ENCODE measurements at regions not wholly inside any gene's neighbourhood (a gene's known extent, or its start where the extent isn't known, plus 50 kb on each side); places are given as distances from the start of the nearest gene placed in this dataset.

DNA sequence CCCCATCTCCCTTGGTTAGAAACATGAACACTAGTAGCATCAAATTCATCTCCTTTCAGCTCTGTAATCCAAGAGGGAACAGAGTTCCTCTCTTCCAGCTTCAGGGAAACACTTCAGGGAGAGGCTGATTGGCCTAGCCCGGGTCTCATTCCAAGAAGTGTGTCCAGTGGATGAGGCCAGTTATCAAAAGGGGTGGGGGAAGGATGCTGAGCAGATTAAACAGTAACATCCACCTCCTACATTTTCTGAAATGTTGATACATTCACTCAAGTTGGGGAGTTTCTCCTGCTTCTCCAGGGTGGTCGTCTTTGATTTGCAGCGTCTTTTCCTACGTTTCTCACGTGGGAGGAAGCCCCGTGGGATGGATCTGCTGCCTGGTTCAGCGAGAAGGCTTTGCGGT lies 62.9 kb upstream of the WSB1 start:
- TF ChIP-seq CTCF (conservative IDR thresholded peaks at IDR 0.05 in 1 of 2, IDR thresholded peaks at IDR 0.05 in 1 of 2; ENCODE audit: low read depth in 1 of 2, low read length in 2 of 2) (no peak), EZH2 (IDR thresholded peaks at IDR 0.05; ENCODE audit: low read length, missing control alignments) (no peak)

Measured in fibroblast of lung (primary cell).